ENCODE measurements at regions not wholly inside any gene's neighbourhood (a gene's known extent, or its start where the extent isn't known, plus 50 kb on each side); places are given as distances from the start of the nearest gene placed in this dataset.
A peak's percentile ranks its signal among the peaks of the same experiment; 100 is the strongest.

- no peak overlapping the region for H3K4me3 ChIP-seq (ENCODE audit: low read depth, low read length)
- H3K9me3 ChIP-seq (ENCODE audit: insufficient read depth, low read depth, low read length), result no peaks in the 10 kb centered on the region
- no peak overlapping the region for H3K4me2 ChIP-seq (ENCODE audit: low read length)
- DNase-seq, result no peak
- H4K12ac ChIP-seq (ENCODE audit: low read depth, low read length), result no peak overlapping the region
- no peak overlapping the region for H4K91ac ChIP-seq (ENCODE audit: low read depth, low read length)
- no peak overlapping the region for H3K23ac ChIP-seq (ENCODE audit: low read length)
- H3K27ac ChIP-seq (ENCODE audit: low read depth, low read length), result no peak overlapping the region
- no peak overlapping the region for H2BK5ac ChIP-seq (ENCODE audit: low read depth, low read length, poor library complexity)
- no peaks in the 10 kb centered on the region for H3K27me3 ChIP-seq (ENCODE audit: insufficient read depth, low read length)
- H3K4me1 ChIP-seq (ENCODE audit: control insufficient read depth in 1 of 2, insufficient read depth in 2 of 2, low read length in 2 of 2), result peaks cover 0 to 2% of the 10 kb centered on the region in 2 experiments
- H3K79me2 ChIP-seq (ENCODE audit: control insufficient read depth, insufficient read depth, low read length, poor library complexity), result peaks cover 2% of the 10 kb centered on the region
- no peak overlapping the region for H4K8ac ChIP-seq (ENCODE audit: low read depth, low read length)
- no peak overlapping the region for H3K4ac ChIP-seq (ENCODE audit: low read depth, low read length)
- no peak overlapping the region for H2AK5ac ChIP-seq (ENCODE audit: low read length)
- no CpG with 5 or more reads among the region's 1 CpG for WGBS (ENCODE audit: extremely low coverage, insufficient coverage, insufficient read length)
- no peak overlapping the region for H2BK12ac ChIP-seq (ENCODE audit: low read length)
- no peak overlapping the region for H2AFZ ChIP-seq (ENCODE audit: insufficient read depth, low read length, poor library complexity)
- no peak overlapping the region for H2BK120ac ChIP-seq (ENCODE audit: insufficient read depth, low read length, poor library complexity)
- H3K79me1 ChIP-seq (ENCODE audit: low read length), result no peaks in the 10 kb centered on the region
- no peak overlapping the region for H3K9ac ChIP-seq (ENCODE audit: low read length)
- no peak overlapping the region for H3K14ac ChIP-seq (ENCODE audit: low read length)
- no peak overlapping the region for H3K18ac ChIP-seq (ENCODE audit: low read length)
- H3K36me3 ChIP-seq (ENCODE audit: control insufficient read depth in 1 of 2, insufficient read depth in 2 of 2, low read length in 2 of 2), result peaks cover 6 to 9% of the 10 kb centered on the region in 2 experiments
These were observed 56.5 kb upstream of the RNF38 start for GRCh38 chr9:36456480-36457065.

GRCh38 chr9:36451949-36452348, 51.9 kb upstream of the RNF38 start:
- no peak overlapping the region for H3K4me3 ChIP-seq (ENCODE audit: low read depth, low read length)
- H3K4ac ChIP-seq (ENCODE audit: low read depth, low read length), result no peak overlapping the region
- H2BK5ac ChIP-seq (ENCODE audit: low read depth, low read length, poor library complexity), result no peak overlapping the region
- peaks cover 0 to 2% of the 10 kb centered on the region in 2 experiments for H3K4me1 ChIP-seq (ENCODE audit: control insufficient read depth in 1 of 2, insufficient read depth in 2 of 2, low read length in 2 of 2)
- no peak overlapping the region for H3K4me2 ChIP-seq (ENCODE audit: low read length)
- no peak overlapping the region for H3K14ac ChIP-seq (ENCODE audit: low read length)
- no peak overlapping the region for H2AK5ac ChIP-seq (ENCODE audit: low read length)
- H3K27me3 ChIP-seq (ENCODE audit: insufficient read depth, low read length), result no peaks in the 10 kb centered on the region
- no peak overlapping the region for H4K8ac ChIP-seq (ENCODE audit: low read depth, low read length)
- DNase-seq, result no peak
- no peak overlapping the region for H3K27ac ChIP-seq (ENCODE audit: low read depth, low read length)
- H2BK12ac ChIP-seq (ENCODE audit: low read length), result no peak overlapping the region
- no peaks in the 10 kb centered on the region for H3K79me1 ChIP-seq (ENCODE audit: low read length)
- H4K91ac ChIP-seq (ENCODE audit: low read depth, low read length), result no peak overlapping the region
- no peak overlapping the region for H3K23ac ChIP-seq (ENCODE audit: low read length)
- no peaks in the 10 kb centered on the region for H3K79me2 ChIP-seq (ENCODE audit: control insufficient read depth, insufficient read depth, low read length, poor library complexity)
- H3K36me3 ChIP-seq (ENCODE audit: control insufficient read depth in 1 of 2, insufficient read depth in 2 of 2, low read length in 2 of 2), result peaks cover 0 to 2% of the 10 kb centered on the region in 2 experiments
- WGBS (ENCODE audit: extremely low coverage, insufficient coverage, insufficient read length), result no CpG with 5 or more reads among the region's 3 CpGs
- no peak overlapping the region for H3K18ac ChIP-seq (ENCODE audit: low read length)
- H3K9ac ChIP-seq (ENCODE audit: low read length), result no peak overlapping the region
- H2AFZ ChIP-seq (ENCODE audit: insufficient read depth, low read length, poor library complexity), result no peak overlapping the region
- no peaks in the 10 kb centered on the region for H3K9me3 ChIP-seq (ENCODE audit: insufficient read depth, low read depth, low read length)
- H2BK120ac ChIP-seq (ENCODE audit: insufficient read depth, low read length, poor library complexity), result no peak overlapping the region
- H4K12ac ChIP-seq (ENCODE audit: low read depth, low read length), result no peak overlapping the region

- no peaks in the 10 kb centered on the region for H3K27me3 ChIP-seq (ENCODE audit: insufficient read depth, low read length)
- no peak overlapping the region for H4K91ac ChIP-seq (ENCODE audit: low read depth, low read length)
- peak; percentile 25 to 83 for DNase-seq
- H4K8ac ChIP-seq (ENCODE audit: low read depth, low read length), result no peak overlapping the region
- no peak overlapping the region for H3K14ac ChIP-seq (ENCODE audit: low read length)
- no peak overlapping the region for H3K27ac ChIP-seq (ENCODE audit: low read depth, low read length)
- peaks cover 0 to 2% of the 10 kb centered on the region in 2 experiments for H3K36me3 ChIP-seq (ENCODE audit: control insufficient read depth in 1 of 2, insufficient read depth in 2 of 2, low read length in 2 of 2)
- WGBS (ENCODE audit: extremely low coverage, insufficient coverage, insufficient read length), result no CpG with 5 or more reads among the region's 3 CpGs
- no peak overlapping the region for H3K23ac ChIP-seq (ENCODE audit: low read length)
- no peak overlapping the region for H2AFZ ChIP-seq (ENCODE audit: insufficient read depth, low read length, poor library complexity)
- no peak overlapping the region for H2BK120ac ChIP-seq (ENCODE audit: insufficient read depth, low read length, poor library complexity)
- H2BK5ac ChIP-seq (ENCODE audit: low read depth, low read length, poor library complexity), result no peak overlapping the region
- H2BK12ac ChIP-seq (ENCODE audit: low read length), result no peak overlapping the region
- H3K9me3 ChIP-seq (ENCODE audit: insufficient read depth, low read depth, low read length), result no peaks in the 10 kb centered on the region
- H4K12ac ChIP-seq (ENCODE audit: low read depth, low read length), result no peak overlapping the region
- H3K4me2 ChIP-seq (ENCODE audit: low read length), result no peak overlapping the region
- H3K4ac ChIP-seq (ENCODE audit: low read depth, low read length), result no peak overlapping the region
- peaks cover 2% of the 10 kb centered on the region for H3K79me1 ChIP-seq (ENCODE audit: low read length)
- no peak overlapping the region for H3K9ac ChIP-seq (ENCODE audit: low read length)
- H3K79me2 ChIP-seq (ENCODE audit: control insufficient read depth, insufficient read depth, low read length, poor library complexity), result peaks cover 1% of the 10 kb centered on the region
- H3K4me3 ChIP-seq (ENCODE audit: low read depth, low read length), result no peak overlapping the region
- H3K18ac ChIP-seq (ENCODE audit: low read length), result no peak overlapping the region
- H3K4me1 ChIP-seq (ENCODE audit: control insufficient read depth in 1 of 2, insufficient read depth in 2 of 2, low read length in 2 of 2), result peaks cover 0 to 3% of the 10 kb centered on the region in 2 experiments
- H2AK5ac ChIP-seq (ENCODE audit: low read length), result no peak overlapping the region
These were observed 50.2 kb upstream of the RNF38 start for GRCh38 chr9:36450110-36450732.

All from trophoblast cell (in vitro differentiated cells and primary cell).